ENCODE measurements at regions not wholly inside any gene's neighbourhood (a gene's known extent, or its start where the extent isn't known, plus 50 kb on each side); places are given as distances from the start of the nearest gene placed in this dataset.

- no peak for DNase-seq (ENCODE audit: low read depth, low spot score)
- peak overlapping the region; percentile 71 for H3K27ac ChIP-seq
Measured at GRCh38 chr5:33049298-33049697, 338.2 kb downstream of the NPR3 start.

GRCh38 chr5:33049842-33050241, 338.7 kb downstream of the NPR3 start:
- DNase-seq (ENCODE audit: low read depth, low spot score): peak; percentile 80
- peak overlapping the region; percentile 71 for H3K27ac ChIP-seq

- peak overlapping the region; percentile 28 for H3K27ac ChIP-seq
- DNase-seq (ENCODE audit: low read depth, low spot score): peak; percentile 54
Measured at GRCh38 chr5:33059081-33059480, 348.0 kb downstream of the NPR3 start.

- H3K27ac ChIP-seq: no peak overlapping the region
- DNase-seq (ENCODE audit: low read depth, low spot score): no peak
Measured at GRCh38 chr5:33065131-33065530, 354.0 kb downstream of the NPR3 start.

- DNase-seq (ENCODE audit: low read depth, low spot score): no peak
- no peak overlapping the region for H3K27ac ChIP-seq
Measured at GRCh38 chr5:33067291-33067690, 356.2 kb downstream of the NPR3 start.

GRCh38 chr5:33068786-33069185, 357.7 kb downstream of the NPR3 start:
- peak; percentile 94 for DNase-seq (ENCODE audit: low read depth, low spot score)
- peak overlapping the region; percentile 63 for H3K27ac ChIP-seq

- H3K27ac ChIP-seq: peak overlapping the region; percentile 57
- DNase-seq (ENCODE audit: low read depth, low spot score): no peak
Measured at GRCh38 chr5:33072296-33072695, 361.2 kb downstream of the NPR3 start.

- peak overlapping the region; percentile 57 for H3K27ac ChIP-seq
- no peak for DNase-seq (ENCODE audit: low read depth, low spot score)
Measured at GRCh38 chr5:33072726-33073125, 361.6 kb downstream of the NPR3 start.

- DNase-seq (ENCODE audit: low read depth, low spot score): no peak
- H3K27ac ChIP-seq: peak overlapping the region; percentile 57
Measured at GRCh38 chr5:33073881-33074327, 362.8 kb downstream of the NPR3 start.

- H3K27ac ChIP-seq: peak overlapping the region; percentile 57
- no peak for DNase-seq (ENCODE audit: low read depth, low spot score)
Measured at GRCh38 chr5:33074548-33074947, 363.4 kb downstream of the NPR3 start.

GRCh38 chr5:33075731-33076130, 364.6 kb downstream of the NPR3 start:
- no peak for DNase-seq (ENCODE audit: low read depth, low spot score)
- H3K27ac ChIP-seq: no peak overlapping the region

- DNase-seq (ENCODE audit: low read depth, low spot score): no peak
- no peak overlapping the region for H3K27ac ChIP-seq
Measured at GRCh38 chr5:33079548-33079947, 361.2 kb upstream of the TARS1 start.

- DNase-seq (ENCODE audit: low read depth, low spot score): no peak
- H3K27ac ChIP-seq: no peak overlapping the region
Measured at GRCh38 chr5:33080287-33080686, 360.5 kb upstream of the TARS1 start.

- DNase-seq (ENCODE audit: low read depth, low spot score): no peak
- no peak overlapping the region for H3K27ac ChIP-seq
Measured at GRCh38 chr5:33088176-33088575, 352.6 kb upstream of the TARS1 start.

GRCh38 chr5:33091571-33092363, 349.0 kb upstream of the TARS1 start:
- DNase-seq (ENCODE audit: low read depth, low spot score): no peak
- H3K27ac ChIP-seq: no peak overlapping the region

GRCh38 chr5:33092719-33093118, 348.0 kb upstream of the TARS1 start:
- no peak for DNase-seq (ENCODE audit: low read depth, low spot score)
- no peak overlapping the region for H3K27ac ChIP-seq

GRCh38 chr5:33102551-33102950, 338.2 kb upstream of the TARS1 start:
- H3K27ac ChIP-seq: no peak overlapping the region
- DNase-seq (ENCODE audit: low read depth, low spot score): no peak

GRCh38 chr5:33105521-33105941, 335.2 kb upstream of the TARS1 start:
- no peak overlapping the region for H3K27ac ChIP-seq
- DNase-seq (ENCODE audit: low read depth, low spot score): no peak

GRCh38 chr5:33110496-33110895, 330.3 kb upstream of the TARS1 start:
- peak; percentile 22 for DNase-seq (ENCODE audit: low read depth, low spot score)
- peak overlapping the region; percentile 58 for H3K27ac ChIP-seq

- no peak for DNase-seq (ENCODE audit: low read depth, low spot score)
- no peak overlapping the region for H3K27ac ChIP-seq
Measured at GRCh38 chr5:33114361-33114760, 326.4 kb upstream of the TARS1 start.

- no peak overlapping the region for H3K27ac ChIP-seq
- DNase-seq (ENCODE audit: low read depth, low spot score): no peak
Measured at GRCh38 chr5:33115467-33115866, 325.3 kb upstream of the TARS1 start.

- H3K27ac ChIP-seq: peak overlapping the region; percentile 75
- peak; percentile 45 for DNase-seq (ENCODE audit: low read depth, low spot score)
Measured at GRCh38 chr5:33118761-33119415, 321.9 kb upstream of the TARS1 start.
